Mucosa of descending colon (tissue), 3 donors: ENCODE measurements at regions not wholly inside any gene's neighbourhood (a gene's known extent, or its start where the extent isn't known, plus 50 kb on each side); places are given as distances from the start of the nearest gene placed in this dataset.

Experiments used
- ATAC-seq: fragments of 200-7000 bp; cut with Tn5 transposase; one replicate; pipeline ENCODE4 v1.9.1; 2020; ENCODE audit warnings: mild to moderate bottlenecking, moderate library complexity
- DNase-seq, 3 donors: peaks; one replicate each; pipeline ENCODE4 v3.0.0-alpha.2; 2020
- H3K36me3 ChIP-seq: fragments of 200-600 bp; one replicate; pipeline ENCODE4 v1.8.0; 2021; ENCODE audit warnings: low read depth, mild to moderate bottlenecking
- H3K4me1 ChIP-seq: fragments of 200-600 bp; one replicate; pipeline ENCODE4 v1.8.0; 2021; ENCODE audit warnings: low read depth, mild to moderate bottlenecking
- H3K4me3 ChIP-seq: fragments of 200-600 bp; one replicate; pipeline ENCODE4 v1.8.0; 2021; ENCODE audit warnings: mild to moderate bottlenecking
- H3K9me3 ChIP-seq: fragments of 200-600 bp; one replicate; pipeline ENCODE4 v1.8.0; 2021; ENCODE audit warnings: mild to moderate bottlenecking
- CTCF ChIP-seq: fragments of 200-600 bp; IDR thresholded peaks from one replicate; pipeline ENCODE4 v1.8.0; 2022; ENCODE audit warnings: antibody characterized with exemption, mild to moderate bottlenecking
- intact Hi-C, 2 donors: fragments of 100-400 bp; cut with DNase I in 1 of 2; cut with micrococcal nuclease in 1 of 2; formaldehyde crosslinking; loops; one replicate each; pipeline versions ENCODE4 v1.11.0 to v1.11.1; 2022; cut with DNase I, micrococcal nuclease
- donor health status: DM: no; HTN: no; CAD: no; lungs with moderate emphysema.
- donor health status: DM: no; HTN: no; CAD: no.
- donor health status: DM: no; HTN: yes; CAD: no.

- ATAC-seq (no peak), DNase-seq (no peak)
- intact Hi-C loops: no loop called here
- no peaks in the 10 kb centered on the region for H3K4me1 ChIP-seq
- H3K4me3 ChIP-seq: no peak overlapping the region
- no peak for TF ChIP-seq CTCF
- no peaks in the 10 kb centered on the region for H3K36me3 ChIP-seq
- no peaks in the 10 kb centered on the region for H3K9me3 ChIP-seq
Measured at GRCh38 chr3:152516216-152516615, 247.5 kb downstream of the MBNL1 start.

DNA sequence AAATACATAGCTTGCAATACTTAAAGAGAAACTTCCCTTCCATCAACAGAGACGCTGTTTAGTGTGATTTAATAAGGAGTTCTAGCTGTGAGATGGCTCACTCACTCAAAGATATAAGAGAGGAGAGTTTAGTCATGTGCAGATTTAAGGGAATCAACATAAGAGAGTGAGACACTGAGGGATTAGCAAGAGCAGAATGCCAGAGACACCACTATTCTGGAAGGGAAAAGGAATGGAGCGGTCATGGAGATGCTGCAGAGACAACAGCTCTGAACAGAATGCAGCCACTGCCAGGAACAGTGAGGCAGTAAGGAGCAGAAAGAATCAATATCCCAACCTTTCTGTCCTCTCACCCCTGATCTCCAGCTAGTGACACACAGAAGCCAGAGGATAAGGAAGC lies 248.8 kb downstream of the MBNL1 start:
- Histone ChIP-seq H3K4me3 (no peak overlapping the region), H3K9me3 (no peaks in the 10 kb centered on the region), H3K36me3 (no peaks in the 10 kb centered on the region), H3K4me1 (no peaks in the 10 kb centered on the region)
- ATAC-seq (no peak), DNase-seq (no peak)
- TF ChIP-seq CTCF: no peak
- intact Hi-C loops: no loop called here

- no peak for ATAC-seq
- intact Hi-C loops: no loop called here
- TF ChIP-seq CTCF: no peak
- H3K9me3 ChIP-seq: no peaks in the 10 kb centered on the region
- no peak overlapping the region for H3K4me3 ChIP-seq
- no peaks in the 10 kb centered on the region for H3K4me1 ChIP-seq
- H3K36me3 ChIP-seq: no peaks in the 10 kb centered on the region
- DNase-seq: no peak
Measured at GRCh38 chr3:152518346-152518745, 249.6 kb downstream of the MBNL1 start.

- ATAC-seq (no peak), DNase-seq (no peak)
- TF ChIP-seq CTCF: no peak
- no peaks in the 10 kb centered on the region for H3K4me1 ChIP-seq
- intact Hi-C loops: no loop called here
- no peaks in the 10 kb centered on the region for H3K9me3 ChIP-seq
- H3K4me3 ChIP-seq: no peak overlapping the region
- H3K36me3 ChIP-seq: no peaks in the 10 kb centered on the region
Measured at GRCh38 chr3:152519376-152519775, 250.6 kb downstream of the MBNL1 start.

DNA sequence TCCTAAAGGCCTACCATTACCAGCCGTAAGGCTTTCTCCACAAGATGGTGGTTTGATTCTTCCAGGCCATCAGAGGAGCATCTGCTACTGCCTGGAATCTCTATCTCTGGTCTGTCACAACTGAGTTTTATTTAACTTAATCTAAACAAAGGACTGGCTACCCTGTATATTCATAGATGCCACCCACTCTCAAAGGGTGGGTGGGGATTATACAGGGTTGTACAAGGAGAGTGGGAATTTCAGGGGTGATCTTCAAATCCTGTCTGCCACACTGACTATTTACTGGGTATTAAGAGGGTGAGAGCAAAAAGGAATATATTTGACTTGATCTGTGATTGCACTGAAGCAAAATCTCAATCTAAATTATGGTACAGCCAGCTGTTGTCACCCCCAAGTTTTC lies 253.3 kb downstream of the MBNL1 start:
- intact Hi-C loops: no loop called here
- ATAC-seq: no peak

More for the DNA sequence above, 253.3 kb downstream of the MBNL1 start:
- Histone ChIP-seq H3K9me3 (no peaks in the 10 kb centered on the region), H3K4me3 (no peak overlapping the region), H3K4me1 (no peaks in the 10 kb centered on the region), H3K36me3 (no peaks in the 10 kb centered on the region)
- no peak for DNase-seq
- no peak for TF ChIP-seq CTCF
